NB4 (cell line): ENCODE measurements at regions not wholly inside any gene's neighbourhood (a gene's known extent, or its start where the extent isn't known, plus 50 kb on each side); places are given as distances from the start of the nearest gene placed in this dataset.

Source experiments
- MAX ChIP-seq: IDR thresholded peaks from 2 replicates; pipeline ENCODE4 v1.6.1; 2011; ENCODE audit warnings: low read depth, low read length
- TF ChIP-seq, protein P1 (sequence below): IDR thresholded peaks from one replicate; pipeline ENCODE4 v1.5.1; 2012; ENCODE audit warnings: low read depth, low read length

DNA sequence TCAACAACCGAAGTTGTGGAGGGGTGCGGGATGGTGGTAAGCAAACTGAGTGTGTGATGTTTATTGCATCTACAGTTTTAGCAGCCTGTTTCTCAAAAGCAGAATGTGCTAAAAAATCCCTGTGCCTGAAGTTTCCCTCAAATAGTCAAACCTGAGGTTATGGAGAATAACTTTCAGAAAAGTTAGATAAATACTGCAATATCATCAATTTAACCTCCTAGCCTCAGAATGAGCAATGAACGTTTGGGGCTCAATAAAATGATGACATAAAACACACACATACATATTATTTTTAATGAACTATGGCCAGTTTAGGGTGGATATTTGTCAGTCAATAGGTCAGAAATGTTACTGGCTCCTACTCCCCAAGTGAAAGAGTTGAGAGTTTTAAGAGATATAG, 201.6 kb downstream of the SEMA6D start:
- TF ChIP-seq MAX = no peak
- TF ChIP-seq, protein P1, sequence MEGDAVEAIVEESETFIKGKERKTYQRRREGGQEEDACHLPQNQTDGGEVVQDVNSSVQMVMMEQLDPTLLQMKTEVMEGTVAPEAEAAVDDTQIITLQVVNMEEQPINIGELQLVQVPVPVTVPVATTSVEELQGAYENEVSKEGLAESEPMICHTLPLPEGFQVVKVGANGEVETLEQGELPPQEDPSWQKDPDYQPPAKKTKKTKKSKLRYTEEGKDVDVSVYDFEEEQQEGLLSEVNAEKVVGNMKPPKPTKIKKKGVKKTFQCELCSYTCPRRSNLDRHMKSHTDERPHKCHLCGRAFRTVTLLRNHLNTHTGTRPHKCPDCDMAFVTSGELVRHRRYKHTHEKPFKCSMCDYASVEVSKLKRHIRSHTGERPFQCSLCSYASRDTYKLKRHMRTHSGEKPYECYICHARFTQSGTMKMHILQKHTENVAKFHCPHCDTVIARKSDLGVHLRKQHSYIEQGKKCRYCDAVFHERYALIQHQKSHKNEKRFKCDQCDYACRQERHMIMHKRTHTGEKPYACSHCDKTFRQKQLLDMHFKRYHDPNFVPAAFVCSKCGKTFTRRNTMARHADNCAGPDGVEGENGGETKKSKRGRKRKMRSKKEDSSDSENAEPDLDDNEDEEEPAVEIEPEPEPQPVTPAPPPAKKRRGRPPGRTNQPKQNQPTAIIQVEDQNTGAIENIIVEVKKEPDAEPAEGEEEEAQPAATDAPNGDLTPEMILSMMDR = no peak
